NCI-H2029 (cell line): ENCODE measurements at regions not wholly inside any gene's neighbourhood (a gene's known extent, or its start where the extent isn't known, plus 50 kb on each side); places are given as distances from the start of the nearest gene placed in this dataset.

Experiments used
- DNase-seq: peaks from one replicate; lab custom pipeline; 2025; lab: John Stamatoyannopoulos, UW

GRCh38 chr5:74576941-74577456, 63.5 kb downstream of the ENC1 start:
- DNase-seq: peak; percentile 31

- no peak for DNase-seq
Observed at GRCh38 chr5:74575741-74576538, 64.6 kb downstream of the ENC1 start.

- DNase-seq: no peak
Observed at GRCh38 chr5:74570250-74570649, 70.3 kb downstream of the ENC1 start.

GRCh38 chr5:74567411-74567995, 73.0 kb downstream of the ENC1 start:
- no peak for DNase-seq

- no peak for DNase-seq
Observed at GRCh38 chr5:74562122-74562521, 78.4 kb downstream of the ENC1 start.

GRCh38 chr5:74560245-74560644, 80.3 kb downstream of the ENC1 start:
- no peak for DNase-seq

- DNase-seq: no peak
Observed at GRCh38 chr5:74556631-74557595, 83.6 kb downstream of the ENC1 start.

GRCh38 chr5:74556006-74556405, 84.5 kb downstream of the ENC1 start:
- DNase-seq: no peak

GRCh38 chr5:74552101-74552500, 88.4 kb downstream of the ENC1 start:
- no peak for DNase-seq

GRCh38 chr5:74550927-74551326, 89.6 kb downstream of the ENC1 start:
- no peak for DNase-seq

- no peak for DNase-seq
Observed at GRCh38 chr5:74549384-74549783, 91.1 kb downstream of the ENC1 start.

- no peak for DNase-seq
Observed at GRCh38 chr5:74546796-74547195, 93.7 kb downstream of the ENC1 start.

- DNase-seq: no peak
Observed at GRCh38 chr5:74544811-74545210, 95.7 kb downstream of the ENC1 start.

GRCh38 chr5:74543162-74543995, 97.1 kb downstream of the ENC1 start:
- DNase-seq: no peak

- no peak for DNase-seq
Observed at GRCh38 chr5:74542482-74542881, 98.0 kb downstream of the ENC1 start.

- no peak for DNase-seq
Observed at GRCh38 chr5:74541381-74541781, 99.1 kb downstream of the ENC1 start.

GRCh38 chr5:74540622-74541021, 99.9 kb downstream of the ENC1 start:
- no peak for DNase-seq

- DNase-seq: no peak
Observed at GRCh38 chr5:74539986-74540385, 100.5 kb downstream of the ENC1 start.

GRCh38 chr5:74538206-74538661, 102.3 kb downstream of the ENC1 start:
- DNase-seq: no peak

- DNase-seq: no peak
Observed at GRCh38 chr5:74536658-74537057, 103.9 kb downstream of the ENC1 start.

GRCh38 chr5:74535926-74536325, 104.6 kb downstream of the ENC1 start:
- DNase-seq: no peak
